GM12878 (cell line): ENCODE measurements at regions not wholly inside any gene's neighbourhood (a gene's known extent, or its start where the extent isn't known, plus 50 kb on each side); places are given as distances from the start of the nearest gene placed in this dataset.

ENCODE experiments used
- ATF2 ChIP-seq: IDR thresholded peaks from 2 replicates; pipeline ENCODE4 v1.6.1; 2012; ENCODE audit warnings: low read length, inconsistent platforms
- ATF7 ChIP-seq: fragments of 450-650 bp; IDR thresholded peaks from 2 replicates; pipeline ENCODE4 v1.6.1; 2016; ENCODE audit warnings: low read depth, mild to moderate bottlenecking
- CHD4 ChIP-seq: fragments of 200-600 bp; sonication (generic); IDR thresholded peaks from 2 replicates; pipeline ENCODE4 v1.6.1; 2016; ENCODE audit warnings: mild to moderate bottlenecking
- EGR1 ChIP-seq, 2 experiments: IDR thresholded peaks; 1 replicate in 1 of 2; 2 replicates in 1 of 2; pipeline ENCODE4 v1.6.1; 2011 to 2012; ENCODE audit warnings: low read depth in 2 of 2, low read length in 2 of 2, borderline replicate concordance in 1 of 2, mild to moderate bottlenecking in 1 of 2, moderate library complexity in 1 of 2
- ELK1 ChIP-seq: IDR thresholded peaks from 2 replicates; pipeline ENCODE4 v1.6.1; 2012; ENCODE audit warnings: low read depth, low read length, improper control_type of control experiment
- GABPA ChIP-seq: IDR thresholded peaks from 2 replicates; pipeline ENCODE4 v1.6.1; 2014; ENCODE audit warnings: antibody characterized with exemption, low read depth, mild to moderate bottlenecking, inconsistent platforms
- MXI1 ChIP-seq: fragments of 150-350 bp; IDR thresholded peaks from 2 replicates; pipeline ENCODE4 v1.6.1; 2011; ENCODE audit warnings: low read depth, mild to moderate bottlenecking, inconsistent platforms, low read length, improper control_type of control experiment
- SMC3 ChIP-seq: IDR thresholded peaks from 2 replicates; pipeline ENCODE4 v1.6.1; 2011; ENCODE audit warnings: low read length, improper control_type of control experiment, borderline replicate concordance
- SP1 ChIP-seq: IDR thresholded peaks from one replicate; pipeline ENCODE4 v1.6.1; 2011; ENCODE audit warnings: low read depth, low read length
- TF ChIP-seq, protein P1 (sequence below), 3 experiments: IDR thresholded peaks in 2 of 3; conservative IDR thresholded peaks in 1 of 3; 2 replicates each; pipeline ENCODE4 v1.5.1; 2011; ENCODE audit warnings: low read depth in 3 of 3, low read length in 3 of 3, mild to moderate bottlenecking in 3 of 3, control low read depth in 2 of 3, moderate library complexity in 2 of 3, inconsistent platforms in 1 of 3, mixed read lengths in 1 of 3; ENCODE audit not compliant: control insufficient read depth in 2 of 3, insufficient read depth in 1 of 3; ENCODE audit errors: extremely low read depth in 1 of 3
- TF ChIP-seq, protein P2 (sequence below): IDR thresholded peaks from 2 replicates; pipeline ENCODE4 v1.6.1; 2011; ENCODE audit warnings: borderline replicate concordance, low read depth, mild to moderate bottlenecking, moderate library complexity, low read length; ENCODE audit not compliant: insufficient read depth, poor library complexity, severe bottlenecking
- TF ChIP-seq, protein P3 (sequence below): IDR thresholded peaks from 2 replicates; pipeline ENCODE4 v1.6.1; 2011; ENCODE audit warnings: low read depth, mild to moderate bottlenecking, low read length, moderate library complexity, borderline replicate concordance; ENCODE audit errors: extremely low read depth

GRCh38 chr2:48169141-48169592 is 145.3 kb upstream of the FOXN2 start:
- TF ChIP-seq MXI1: no peak
- TF ChIP-seq ATF7: no peak
- TF ChIP-seq CHD4: no peak
- TF ChIP-seq, protein P1, sequence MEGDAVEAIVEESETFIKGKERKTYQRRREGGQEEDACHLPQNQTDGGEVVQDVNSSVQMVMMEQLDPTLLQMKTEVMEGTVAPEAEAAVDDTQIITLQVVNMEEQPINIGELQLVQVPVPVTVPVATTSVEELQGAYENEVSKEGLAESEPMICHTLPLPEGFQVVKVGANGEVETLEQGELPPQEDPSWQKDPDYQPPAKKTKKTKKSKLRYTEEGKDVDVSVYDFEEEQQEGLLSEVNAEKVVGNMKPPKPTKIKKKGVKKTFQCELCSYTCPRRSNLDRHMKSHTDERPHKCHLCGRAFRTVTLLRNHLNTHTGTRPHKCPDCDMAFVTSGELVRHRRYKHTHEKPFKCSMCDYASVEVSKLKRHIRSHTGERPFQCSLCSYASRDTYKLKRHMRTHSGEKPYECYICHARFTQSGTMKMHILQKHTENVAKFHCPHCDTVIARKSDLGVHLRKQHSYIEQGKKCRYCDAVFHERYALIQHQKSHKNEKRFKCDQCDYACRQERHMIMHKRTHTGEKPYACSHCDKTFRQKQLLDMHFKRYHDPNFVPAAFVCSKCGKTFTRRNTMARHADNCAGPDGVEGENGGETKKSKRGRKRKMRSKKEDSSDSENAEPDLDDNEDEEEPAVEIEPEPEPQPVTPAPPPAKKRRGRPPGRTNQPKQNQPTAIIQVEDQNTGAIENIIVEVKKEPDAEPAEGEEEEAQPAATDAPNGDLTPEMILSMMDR (IDR thresholded peaks at IDR 0.05 in 2 of 3, conservative IDR thresholded peaks at IDR 0.05 in 1 of 3; ENCODE audit: control insufficient read depth in 2 of 3, extremely low read depth in 1 of 3, insufficient read depth in 1 of 3, low read depth in 3 of 3, low read length in 3 of 3): no peak
- TF ChIP-seq ATF2: no peak
- no peak for TF ChIP-seq SMC3
- no peak for TF ChIP-seq SP1
- TF ChIP-seq ELK1: no peak
- TF ChIP-seq, protein P2, sequence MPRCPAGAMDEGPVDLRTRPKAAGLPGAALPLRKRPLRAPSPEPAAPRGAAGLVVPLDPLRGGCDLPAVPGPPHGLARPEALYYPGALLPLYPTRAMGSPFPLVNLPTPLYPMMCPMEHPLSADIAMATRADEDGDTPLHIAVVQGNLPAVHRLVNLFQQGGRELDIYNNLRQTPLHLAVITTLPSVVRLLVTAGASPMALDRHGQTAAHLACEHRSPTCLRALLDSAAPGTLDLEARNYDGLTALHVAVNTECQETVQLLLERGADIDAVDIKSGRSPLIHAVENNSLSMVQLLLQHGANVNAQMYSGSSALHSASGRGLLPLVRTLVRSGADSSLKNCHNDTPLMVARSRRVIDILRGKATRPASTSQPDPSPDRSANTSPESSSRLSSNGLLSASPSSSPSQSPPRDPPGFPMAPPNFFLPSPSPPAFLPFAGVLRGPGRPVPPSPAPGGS: no peak
- TF ChIP-seq, protein P3, sequence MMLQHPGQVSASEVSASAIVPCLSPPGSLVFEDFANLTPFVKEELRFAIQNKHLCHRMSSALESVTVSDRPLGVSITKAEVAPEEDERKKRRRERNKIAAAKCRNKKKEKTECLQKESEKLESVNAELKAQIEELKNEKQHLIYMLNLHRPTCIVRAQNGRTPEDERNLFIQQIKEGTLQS: no peak
- no peak for TF ChIP-seq EGR1 (IDR thresholded peaks at IDR 0.05; ENCODE audit: borderline replicate concordance in 1 of 2, low read depth in 2 of 2, low read length in 2 of 2)
- TF ChIP-seq GABPA: no peak
